Spleen (tissue), 7 donors: ENCODE measurements at regions not wholly inside any gene's neighbourhood (a gene's known extent, or its start where the extent isn't known, plus 50 kb on each side); places are given as distances from the start of the nearest gene placed in this dataset.

Source experiments
- POLR2A ChIP-seq, 3 donors: fragments of 450-650 bp; IDR thresholded peaks; one replicate each; pipeline ENCODE4 v1.5.1; 2017; ENCODE audit warnings: antibody characterized with exemption in 3 of 3, mild to moderate bottlenecking in 1 of 3
- TF ChIP-seq, protein P1 (sequence below), 11 experiments: fragments of 200-600 bp in 7 of 11; fragments of 450-650 bp in 4 of 11; sonication (generic) in 4 of 11; IDR thresholded peaks in 8 of 11; conservative IDR thresholded peaks in 3 of 11; 1 replicate in 7 of 11; 2 replicates in 4 of 11; pipeline versions ENCODE4 v1.4.0 to v1.8.0; 2016 to 2021; ENCODE audit warnings: antibody characterized with exemption in 11 of 11, inconsistent platforms in 4 of 11, mild to moderate bottlenecking in 1 of 11
- donor health status: DM: no; HTN: no; CAD: no; lungs with moderate emphysema.
- donor health status: DM: no; HTN: no; CAD: no.
- donor health status: DM: no; HTN: no; CAD: no.

DNA sequence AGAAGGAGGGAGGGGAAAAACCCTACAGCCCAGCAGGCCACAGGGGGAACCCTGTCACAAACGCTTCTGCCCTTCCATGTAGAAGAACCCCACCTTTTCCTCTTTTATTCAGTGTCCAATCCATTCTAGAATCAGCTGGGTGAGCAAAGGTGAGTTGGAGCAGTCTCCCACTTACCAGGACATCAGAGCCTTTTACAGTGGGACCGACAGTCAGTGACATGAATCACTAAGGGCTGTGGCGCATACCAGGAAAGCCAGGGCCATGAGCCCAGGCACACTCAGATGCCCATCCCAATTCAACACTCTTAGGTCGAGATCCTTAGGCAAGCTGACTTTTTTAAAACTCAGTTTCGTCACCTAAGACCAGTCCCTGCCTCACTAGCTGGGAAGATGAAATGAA is 146.1 kb downstream of the AQP9 start:
- TF ChIP-seq, protein P1, sequence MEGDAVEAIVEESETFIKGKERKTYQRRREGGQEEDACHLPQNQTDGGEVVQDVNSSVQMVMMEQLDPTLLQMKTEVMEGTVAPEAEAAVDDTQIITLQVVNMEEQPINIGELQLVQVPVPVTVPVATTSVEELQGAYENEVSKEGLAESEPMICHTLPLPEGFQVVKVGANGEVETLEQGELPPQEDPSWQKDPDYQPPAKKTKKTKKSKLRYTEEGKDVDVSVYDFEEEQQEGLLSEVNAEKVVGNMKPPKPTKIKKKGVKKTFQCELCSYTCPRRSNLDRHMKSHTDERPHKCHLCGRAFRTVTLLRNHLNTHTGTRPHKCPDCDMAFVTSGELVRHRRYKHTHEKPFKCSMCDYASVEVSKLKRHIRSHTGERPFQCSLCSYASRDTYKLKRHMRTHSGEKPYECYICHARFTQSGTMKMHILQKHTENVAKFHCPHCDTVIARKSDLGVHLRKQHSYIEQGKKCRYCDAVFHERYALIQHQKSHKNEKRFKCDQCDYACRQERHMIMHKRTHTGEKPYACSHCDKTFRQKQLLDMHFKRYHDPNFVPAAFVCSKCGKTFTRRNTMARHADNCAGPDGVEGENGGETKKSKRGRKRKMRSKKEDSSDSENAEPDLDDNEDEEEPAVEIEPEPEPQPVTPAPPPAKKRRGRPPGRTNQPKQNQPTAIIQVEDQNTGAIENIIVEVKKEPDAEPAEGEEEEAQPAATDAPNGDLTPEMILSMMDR (IDR thresholded peaks at IDR 0.05 in 8 of 11, conservative IDR thresholded peaks at IDR 0.05 in 3 of 11), result no peak
- TF ChIP-seq POLR2A (IDR thresholded peaks at IDR 0.05), result no peak
